Neuronal stem cell (in vitro differentiated cells): ENCODE measurements at regions not wholly inside any gene's neighbourhood (a gene's known extent, or its start where the extent isn't known, plus 50 kb on each side); places are given as distances from the start of the nearest gene placed in this dataset.
"Not testable (repeated sequence)": the region's sequence is repeated elsewhere in the genome, so short reads cannot be mapped to it uniquely, and the experiment has no call there.

Experiments used
- DNase-seq: peaks from one replicate; pipeline ENCODE4 v3.0.0-alpha.2; 2013; ENCODE audit warnings: low spot score
- H2AFZ ChIP-seq: one replicate; pipeline ENCODE4 v1.6.1; 2013; ENCODE audit warnings: mild to moderate bottlenecking, low read length, inconsistent platforms
- H2AK5ac ChIP-seq: 2 replicates; pipeline ENCODE4 v1.6.1; 2013; ENCODE audit warnings: low read depth, mild to moderate bottlenecking, inconsistent platforms, low read length, moderate library complexity, mixed read lengths
- H2BK120ac ChIP-seq: 2 replicates; pipeline ENCODE4 v1.6.1; 2013; ENCODE audit warnings: low read depth, mild to moderate bottlenecking, inconsistent platforms, low read length, moderate library complexity, mixed read lengths
- H2BK12ac ChIP-seq: one replicate; pipeline ENCODE4 v1.6.1; 2013; ENCODE audit warnings: low read length, inconsistent platforms
- H2BK15ac ChIP-seq: 2 replicates; pipeline ENCODE4 v1.6.1; 2013; ENCODE audit warnings: mild to moderate bottlenecking, low read length, inconsistent platforms, mixed read lengths
- H2BK5ac ChIP-seq: one replicate; pipeline ENCODE4 v1.6.1; 2013; ENCODE audit warnings: inconsistent platforms, mild to moderate bottlenecking, low read length, moderate library complexity
- H3K14ac ChIP-seq: one replicate; pipeline ENCODE4 v1.6.1; 2013; ENCODE audit warnings: low read length, inconsistent platforms
- H3K18ac ChIP-seq: 2 replicates; pipeline ENCODE4 v1.6.1; 2013; ENCODE audit warnings: low read length, inconsistent platforms
- H3K23ac ChIP-seq: 2 replicates; pipeline ENCODE4 v1.6.1; 2013; ENCODE audit warnings: low read depth, mild to moderate bottlenecking, mixed read lengths, low read length, inconsistent platforms; ENCODE audit not compliant: poor library complexity
- H3K27ac ChIP-seq: replicated peaks from 3 replicates; pipeline ENCODE4 v1.5.1; 2013; ENCODE audit warnings: low read length, inconsistent platforms
- H3K27me3 ChIP-seq, 3 experiments: 2 replicates each; pipeline ENCODE4 v1.6.1; 2013; ENCODE audit warnings: low read length in 3 of 3, mild to moderate bottlenecking in 2 of 3, inconsistent platforms in 1 of 3, low read depth in 1 of 3, mixed read lengths in 1 of 3, moderate library complexity in 1 of 3; ENCODE audit not compliant: control insufficient read depth in 3 of 3, insufficient read depth in 3 of 3
- H3K36me3 ChIP-seq, 2 donors: replicated peaks in 1 of 2; 2 replicates each; pipeline ENCODE4 v1.6.1; 2013; ENCODE audit warnings: low read length in 2 of 2; ENCODE audit not compliant: control insufficient read depth in 2 of 2, insufficient read depth in 2 of 2
- H3K4ac ChIP-seq: 2 replicates; pipeline ENCODE4 v1.6.1; 2013; ENCODE audit warnings: inconsistent platforms, mild to moderate bottlenecking, low read length, moderate library complexity
- H3K4me1 ChIP-seq, 2 donors: 1 replicate in 1 of 2; 2 replicates in 1 of 2; pipeline ENCODE4 v1.6.1; 2013; ENCODE audit warnings: low read length in 2 of 2, low read depth in 1 of 2; ENCODE audit not compliant: control insufficient read depth in 2 of 2, insufficient read depth in 1 of 2
- H3K4me2 ChIP-seq: one replicate; pipeline ENCODE4 v1.6.1; 2013; ENCODE audit warnings: mild to moderate bottlenecking, low read length, inconsistent platforms; ENCODE audit not compliant: insufficient read depth, poor library complexity, severe bottlenecking
- H3K4me3 ChIP-seq, 2 donors: 2 replicates each; pipeline ENCODE4 v1.5.1; 2013; ENCODE audit warnings: low read length in 2 of 2, mild to moderate bottlenecking in 2 of 2, inconsistent platforms in 1 of 2, moderate library complexity in 1 of 2
- H3K79me1 ChIP-seq: one replicate; pipeline ENCODE4 v1.6.1; 2013; ENCODE audit warnings: low read depth, mild to moderate bottlenecking, inconsistent platforms, low read length, moderate library complexity
- H3K9ac ChIP-seq: one replicate; pipeline ENCODE4 v1.6.1; 2013; ENCODE audit warnings: mild to moderate bottlenecking, low read depth, low read length, inconsistent platforms; ENCODE audit not compliant: poor library complexity
- H3K9me3 ChIP-seq, 2 donors: replicated peaks in 1 of 2; 2 replicates each; pipeline versions ENCODE3 to v1.6.1; 2013; ENCODE audit warnings: low read length in 2 of 2, mild to moderate bottlenecking in 2 of 2, inconsistent platforms in 1 of 2, low read depth in 1 of 2, mixed read lengths in 1 of 2, moderate library complexity in 1 of 2; ENCODE audit not compliant: control insufficient read depth in 2 of 2, insufficient read depth in 1 of 2
- H4K8ac ChIP-seq: one replicate; pipeline ENCODE4 v1.6.1; 2013; ENCODE audit warnings: low read depth, mild to moderate bottlenecking, inconsistent platforms, low read length, moderate library complexity
- H4K91ac ChIP-seq: one replicate; pipeline ENCODE4 v1.6.1; 2013; ENCODE audit warnings: low read length, low read depth, mild to moderate bottlenecking, inconsistent platforms; ENCODE audit not compliant: poor library complexity
- WGBS, 2 donors: extraction: QIAGEN DNeasy Blood & Tissue Kit; methylation state at CpG; one replicate each; pipeline ENCODE4 v1.1.7; 2013; ENCODE audit warnings: missing lambda C conversion rate in 2 of 2, mixed read lengths in 1 of 2; ENCODE audit not compliant: insufficient read length in 2 of 2, insufficient replicate concordance in 1 of 2; ENCODE audit errors: extremely low coverage in 2 of 2; 5-methylcytosine and 5-hydroxymethylcytosine counted together

- H2BK5ac ChIP-seq, H3K14ac ChIP-seq: not testable (repeated sequence)
Observed at GRCh38 chrX:13375596-13375995, 55.7 kb upstream of the ATXN3L start.

GRCh38 chrX:13374364-13374763 lies 54.5 kb upstream of the ATXN3L start:
- no peak overlapping the region for H3K27ac ChIP-seq
- no peaks in the 10 kb centered on the region for H3K9me3 ChIP-seq
- no CpG with 5 or more reads among the region's 2 CpGs for WGBS, 2 donors
- no peak overlapping the region for H2BK12ac ChIP-seq
- H3K9ac ChIP-seq, result no peak overlapping the region
- no peaks in the 10 kb centered on the region for H3K36me3 ChIP-seq
- no peak overlapping the region for H3K4me2 ChIP-seq
- H3K79me1 ChIP-seq, result no peaks in the 10 kb centered on the region
- H3K4ac ChIP-seq, result no peak overlapping the region
- no peak overlapping the region for H4K91ac ChIP-seq
- no peak overlapping the region for H2AFZ ChIP-seq
- H3K18ac ChIP-seq, result no peak overlapping the region
- no peak overlapping the region for H2AK5ac ChIP-seq
- no peak overlapping the region for H3K4me3 ChIP-seq
- no peak overlapping the region for H2BK120ac ChIP-seq
- no peak for DNase-seq
- H3K14ac ChIP-seq, result no peak overlapping the region
- no peak overlapping the region for H3K23ac ChIP-seq
- H4K8ac ChIP-seq, result no peak overlapping the region
- H2BK15ac ChIP-seq, result no peak overlapping the region
- no peaks in the 10 kb centered on the region for H3K27me3 ChIP-seq
- H2BK5ac ChIP-seq, result no peak overlapping the region
- H3K4me1 ChIP-seq, result peaks cover 0 to 3% of the 10 kb centered on the region in 2 donors

More at GRCh38 chrX:13375596-13375995, 55.7 kb upstream of the ATXN3L start:
- not testable (repeated sequence) for H3K27ac ChIP-seq, H3K4me1 ChIP-seq, H3K4me3 ChIP-seq, H3K9me3 ChIP-seq, H2BK12ac ChIP-seq, H2AFZ ChIP-seq, H2BK15ac ChIP-seq, H4K8ac ChIP-seq, H3K4ac ChIP-seq, H3K27me3 ChIP-seq, H3K18ac ChIP-seq, H3K9ac ChIP-seq, H2AK5ac ChIP-seq, H3K23ac ChIP-seq, DNase-seq, H3K36me3 ChIP-seq, H3K79me1 ChIP-seq, H2BK120ac ChIP-seq, H4K91ac ChIP-seq, H3K4me2 ChIP-seq
- WGBS, 2 donors, result no CpG with 5 or more reads among the region's 8 CpGs

GRCh38 chrX:13373431-13374187 lies 53.8 kb upstream of the ATXN3L start:
- no peak overlapping the region for H2BK120ac ChIP-seq
- no peak overlapping the region for H2BK12ac ChIP-seq
- peaks cover 0 to 5% of the 10 kb centered on the region in 2 donors for H3K4me1 ChIP-seq
- WGBS, 2 donors, result no CpG with 5 or more reads among the region's 7 CpGs
- no peak overlapping the region for H2AK5ac ChIP-seq
- no peak overlapping the region for H3K27ac ChIP-seq
- H3K36me3 ChIP-seq, result no peaks in the 10 kb centered on the region
- no peak overlapping the region for H2BK15ac ChIP-seq
- H3K9ac ChIP-seq, result no peak overlapping the region
- no peak overlapping the region for H3K4ac ChIP-seq
- no peak overlapping the region for H3K4me2 ChIP-seq
- H3K4me3 ChIP-seq, result no peak overlapping the region
- no peaks in the 10 kb centered on the region for H3K27me3 ChIP-seq
- H3K79me1 ChIP-seq, result no peaks in the 10 kb centered on the region
- H3K14ac ChIP-seq, result no peak overlapping the region
- DNase-seq, result no peak
- no peaks in the 10 kb centered on the region for H3K9me3 ChIP-seq
- H3K18ac ChIP-seq, result no peak overlapping the region
- no peak overlapping the region for H3K23ac ChIP-seq
- no peak overlapping the region for H2AFZ ChIP-seq
- H4K91ac ChIP-seq, result no peak overlapping the region
- H4K8ac ChIP-seq, result no peak overlapping the region
- no peak overlapping the region for H2BK5ac ChIP-seq

- H2AFZ ChIP-seq, result no peak overlapping the region
- H2AK5ac ChIP-seq, result no peak overlapping the region
- no peak overlapping the region for H3K4me2 ChIP-seq
- no peak overlapping the region for H3K4ac ChIP-seq
- no peaks in the 10 kb centered on the region for H3K36me3 ChIP-seq
- H3K27ac ChIP-seq, result no peak overlapping the region
- no peak overlapping the region for H3K4me3 ChIP-seq
- H4K8ac ChIP-seq, result no peak overlapping the region
- no peak overlapping the region for H3K18ac ChIP-seq
- H3K23ac ChIP-seq, result no peak overlapping the region
- no peaks in the 10 kb centered on the region for H3K79me1 ChIP-seq
- no peak overlapping the region for H2BK5ac ChIP-seq
- H4K91ac ChIP-seq, result no peak overlapping the region
- H2BK12ac ChIP-seq, result no peak overlapping the region
- DNase-seq, result no peak
- no peaks in the 10 kb centered on the region for H3K9me3 ChIP-seq
- no peaks in the 10 kb centered on the region for H3K27me3 ChIP-seq
- peaks cover 0 to 5% of the 10 kb centered on the region in 2 donors for H3K4me1 ChIP-seq
- H3K9ac ChIP-seq, result no peak overlapping the region
- no peak overlapping the region for H2BK15ac ChIP-seq
- H3K14ac ChIP-seq, result no peak overlapping the region
- H2BK120ac ChIP-seq, result no peak overlapping the region
- no CpG with 5 or more reads among the region's 1 CpG for WGBS, 2 donors
Observed at GRCh38 chrX:13373027-13373426, 53.2 kb upstream of the ATXN3L start.
